Lung (tissue), 11 donors: ENCODE measurements at regions not wholly inside any gene's neighbourhood (a gene's known extent, or its start where the extent isn't known, plus 50 kb on each side); places are given as distances from the start of the nearest gene placed in this dataset.

Experiments used
- ATAC-seq: fragments of 200-7000 bp; cut with Tn5 transposase; one replicate; pipeline ENCODE4 v1.9.1; 2020; ENCODE audit warnings: moderate number of reproducible peaks; ENCODE audit not compliant: insufficient read depth, low FRiP score
- DNase-seq, 3 donors: peaks; one replicate each; pipeline ENCODE4 v3.0.0-alpha.2; 2013 to 2017
- H3K27ac ChIP-seq, 2 donors: one replicate each; pipeline ENCODE4 v1.5.1; 2013; ENCODE audit warnings: mild to moderate bottlenecking in 2 of 2, moderate library complexity in 2 of 2, control low read depth in 1 of 2, inconsistent platforms in 1 of 2, low read depth in 1 of 2, low read length in 1 of 2
- H3K27me3 ChIP-seq, 3 donors: one replicate each; pipeline ENCODE4 v1.5.1; 2013; ENCODE audit warnings: low read length in 2 of 3; ENCODE audit not compliant: control insufficient read depth in 3 of 3, insufficient read depth in 3 of 3
- H3K36me3 ChIP-seq, 4 donors: one replicate each; pipeline ENCODE4 v1.5.1; 2013; ENCODE audit warnings: low read length in 4 of 4, mild to moderate bottlenecking in 1 of 4, moderate library complexity in 1 of 4; ENCODE audit not compliant: control insufficient read depth in 4 of 4, insufficient read depth in 4 of 4
- H3K4me1 ChIP-seq, 5 donors: one replicate each; pipeline ENCODE4 v1.5.1; 2013; ENCODE audit warnings: low read length in 5 of 5, mild to moderate bottlenecking in 2 of 5, moderate library complexity in 1 of 5; ENCODE audit not compliant: control insufficient read depth in 5 of 5, insufficient read depth in 5 of 5
- H3K4me3 ChIP-seq: one replicate; pipeline ENCODE4 v1.5.1; 2013; ENCODE audit warnings: mild to moderate bottlenecking, control low read depth, moderate library complexity
- H3K9ac ChIP-seq, 2 donors: one replicate each; pipeline ENCODE4 v1.5.1; 2013; ENCODE audit warnings: low read length in 2 of 2, control low read depth in 1 of 2; ENCODE audit not compliant: insufficient read depth in 1 of 2
- H3K9me3 ChIP-seq, 4 donors: one replicate each; pipeline ENCODE4 v1.5.1; 2013; ENCODE audit warnings: low read length in 3 of 4, mild to moderate bottlenecking in 1 of 4, moderate library complexity in 1 of 4; ENCODE audit not compliant: control insufficient read depth in 4 of 4, insufficient read depth in 3 of 4
- whole genome bisulfite sequencing, 2 donors: extraction: QIAGEN DNeasy Blood & Tissue Kit; methylation state at CpG; one replicate each; pipeline ENCODE4 v1.1.7; 2013; 5-methylcytosine and 5-hydroxymethylcytosine counted together
- TF ChIP-seq, protein P1 (sequence below): IDR thresholded peaks from 2 replicates; pipeline ENCODE4 v1.5.1; 2012; ENCODE audit warnings: mild to moderate bottlenecking; ENCODE audit errors: control extremely low read depth, extremely low read depth
- donor health status: control.
- donor health status: control.
- donor health status: Bipolar disorder and iron deficiency.
- donor health status: healthy.
- donor health status: DM: yes; HTN: yes; CAD: no.

DNA sequence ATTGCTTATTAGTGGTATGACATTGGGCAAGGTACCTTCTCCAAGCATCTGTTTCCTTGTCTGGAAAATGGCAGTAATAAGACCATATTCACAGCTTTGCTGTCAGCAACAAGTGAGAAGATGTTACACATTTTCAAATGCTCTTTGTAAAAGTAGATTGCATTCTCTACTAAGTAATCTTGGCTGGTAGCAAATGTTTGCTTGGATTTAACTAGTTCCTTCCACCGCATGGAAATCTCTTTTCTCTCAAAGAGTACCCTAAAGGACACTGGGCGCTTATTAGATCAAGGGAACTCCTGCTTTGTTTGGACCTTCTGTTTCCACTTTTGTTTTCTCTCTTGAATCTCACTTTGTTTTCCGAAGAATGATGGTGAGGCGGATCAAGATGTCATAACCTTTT lies 185.2 kb upstream of the BMPER start:
- ATAC-seq = no peak
- TF ChIP-seq, protein P1, sequence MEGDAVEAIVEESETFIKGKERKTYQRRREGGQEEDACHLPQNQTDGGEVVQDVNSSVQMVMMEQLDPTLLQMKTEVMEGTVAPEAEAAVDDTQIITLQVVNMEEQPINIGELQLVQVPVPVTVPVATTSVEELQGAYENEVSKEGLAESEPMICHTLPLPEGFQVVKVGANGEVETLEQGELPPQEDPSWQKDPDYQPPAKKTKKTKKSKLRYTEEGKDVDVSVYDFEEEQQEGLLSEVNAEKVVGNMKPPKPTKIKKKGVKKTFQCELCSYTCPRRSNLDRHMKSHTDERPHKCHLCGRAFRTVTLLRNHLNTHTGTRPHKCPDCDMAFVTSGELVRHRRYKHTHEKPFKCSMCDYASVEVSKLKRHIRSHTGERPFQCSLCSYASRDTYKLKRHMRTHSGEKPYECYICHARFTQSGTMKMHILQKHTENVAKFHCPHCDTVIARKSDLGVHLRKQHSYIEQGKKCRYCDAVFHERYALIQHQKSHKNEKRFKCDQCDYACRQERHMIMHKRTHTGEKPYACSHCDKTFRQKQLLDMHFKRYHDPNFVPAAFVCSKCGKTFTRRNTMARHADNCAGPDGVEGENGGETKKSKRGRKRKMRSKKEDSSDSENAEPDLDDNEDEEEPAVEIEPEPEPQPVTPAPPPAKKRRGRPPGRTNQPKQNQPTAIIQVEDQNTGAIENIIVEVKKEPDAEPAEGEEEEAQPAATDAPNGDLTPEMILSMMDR = no peak
- H3K4me3 ChIP-seq = no peak overlapping the region
- no peak overlapping the region for H3K9ac ChIP-seq
- H3K4me1 ChIP-seq = peaks cover 0 to 47% (median 12%) of the 10 kb centered on the region in 5 donors
- H3K9me3 ChIP-seq = peaks cover 0 to 2% (median 0%) of the 10 kb centered on the region in 4 donors
- H3K27ac ChIP-seq = no peak overlapping the region
- no peaks in the 10 kb centered on the region for H3K36me3 ChIP-seq
- WGBS, 2 donors = 93 to 96% methylated on average over 4 of the region's 4 CpGs
- DNase-seq = no peak
- H3K27me3 ChIP-seq = no peaks in the 10 kb centered on the region

GRCh38 chr7:33720870-33721269 lies 184.5 kb upstream of the BMPER start:
- WGBS, 2 donors = 72 to 88% methylated on average over 3 of the region's 3 CpGs
- Histone ChIP-seq H3K27me3 (no peaks in the 10 kb centered on the region), H3K27ac (no peak overlapping the region), H3K36me3 (no peaks in the 10 kb centered on the region), H3K4me3 (no peak overlapping the region), H3K4me1 (peaks cover 0 to 54% (median 12%) of the 10 kb centered on the region in 5 donors), H3K9ac (no peak overlapping the region), H3K9me3 (peaks cover 0 to 2% (median 0%) of the 10 kb centered on the region in 4 donors)
- DNase-seq = no peak
- ATAC-seq = no peak
- TF ChIP-seq, protein P1 = no peak

- Histone ChIP-seq H3K9me3 (peaks cover 0 to 2% (median 0%) of the 10 kb centered on the region in 4 donors), H3K9ac (no peak overlapping the region), H3K36me3 (no peaks in the 10 kb centered on the region), H3K27me3 (no peaks in the 10 kb centered on the region), H3K4me1 (peaks cover 0 to 52% (median 12%) of the 10 kb centered on the region in 5 donors), H3K4me3 (no peak overlapping the region), H3K27ac (no peak overlapping the region)
- DNase-seq (no peak), ATAC-seq (no peak)
- TF ChIP-seq, protein P1 = no peak
- 91 to 93% methylated on average over 4 of the region's 4 CpGs for WGBS, 2 donors
Measured at GRCh38 chr7:33721895-33722294, 183.4 kb upstream of the BMPER start.
